Activated CD8-positive, alpha-beta memory T cell treated with anti-CD3 and anti-CD28 coated beads for 24 hours (primary cell): ENCODE measurements at regions not wholly inside any gene's neighbourhood (a gene's known extent, or its start where the extent isn't known, plus 50 kb on each side); places are given as distances from the start of the nearest gene placed in this dataset.
"Not testable (repeated sequence)": the region's sequence is repeated elsewhere in the genome, so short reads cannot be mapped to it uniquely, and the experiment has no call there.

Experiments used
- DNase-seq: peaks from one replicate; pipeline ENCODE4 v3.0.0-alpha.2; 2020

DNA sequence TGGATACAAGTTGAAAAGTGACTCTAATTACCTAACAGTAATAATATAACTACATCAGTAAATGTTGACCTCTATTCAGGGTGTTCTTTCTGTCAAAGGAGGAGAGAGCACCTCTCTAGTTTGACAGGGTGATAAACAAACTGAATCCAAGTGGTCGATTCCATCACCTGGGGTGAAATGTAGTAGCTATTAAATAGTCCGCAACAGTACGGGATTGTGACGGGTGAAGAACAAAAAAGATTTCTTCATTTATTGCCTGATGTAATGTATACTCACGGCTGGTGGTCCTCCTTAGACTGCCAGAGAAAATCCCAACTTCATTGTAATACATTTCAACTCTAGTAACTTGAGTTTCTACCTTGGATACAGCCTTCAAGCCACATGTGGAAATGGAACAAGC, 292.5 kb upstream of the CELF2 start:
- DNase-seq = no peak

DNA sequence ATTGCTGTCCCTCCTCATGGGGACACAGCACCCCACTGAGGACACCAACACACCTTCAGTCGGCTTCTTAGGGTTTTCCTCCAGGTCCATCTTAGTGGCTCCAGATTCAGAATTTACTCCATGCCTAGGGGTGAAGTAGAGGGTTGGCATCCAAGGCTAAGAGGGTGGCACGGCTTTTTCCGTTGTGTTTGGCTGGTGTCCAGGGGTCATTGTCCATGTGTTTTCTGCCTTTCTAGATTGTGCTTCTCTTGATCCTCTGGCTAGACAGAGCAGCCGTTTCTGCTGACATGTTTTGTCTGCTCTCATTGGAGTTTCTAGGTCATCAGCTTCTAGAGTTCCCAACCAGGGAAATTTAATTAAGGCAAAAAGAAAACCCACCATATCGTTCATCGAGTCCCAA, 291.6 kb upstream of the CELF2 start:
- no peak for DNase-seq

DNA sequence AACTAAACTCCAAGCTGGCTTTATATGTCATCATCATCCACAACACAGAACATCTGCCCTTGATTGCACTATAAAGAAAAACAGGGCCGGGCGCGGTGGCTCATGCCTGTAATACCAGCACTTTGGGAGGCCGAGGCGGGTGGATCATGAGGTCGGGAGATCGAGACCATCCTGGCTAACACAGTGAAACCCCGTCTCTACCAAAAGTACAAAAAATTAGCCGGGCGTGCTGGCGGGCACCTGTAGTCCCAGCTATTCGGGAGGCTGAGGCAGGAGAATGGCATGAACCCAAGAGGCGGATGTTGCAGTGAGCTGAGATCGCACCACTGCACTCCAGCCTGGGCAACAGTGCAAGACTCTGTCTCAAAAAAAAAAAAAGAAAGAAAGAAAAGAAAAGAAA, 290.3 kb upstream of the CELF2 start:
- DNase-seq = not testable (repeated sequence)

DNA sequence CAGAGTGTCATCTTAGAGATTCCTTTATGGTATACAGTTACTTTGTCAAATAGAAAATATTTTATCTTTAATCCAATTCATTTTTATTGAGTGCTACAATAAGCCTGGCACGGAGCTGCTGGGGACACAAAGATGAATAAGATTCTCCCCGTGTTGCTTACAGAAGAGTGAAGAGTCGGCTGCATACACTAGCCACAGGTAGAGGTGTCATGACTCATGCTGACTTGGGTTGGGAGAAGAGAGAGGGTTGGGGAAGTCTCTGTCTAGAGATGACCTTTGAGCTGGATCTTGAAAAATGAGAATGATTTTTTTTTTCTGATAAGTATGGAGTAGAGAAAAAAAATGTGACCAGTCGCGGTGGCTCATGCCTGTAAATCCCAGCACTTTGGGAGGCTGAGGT, 289.9 kb upstream of the CELF2 start:
- no peak for DNase-seq

DNA sequence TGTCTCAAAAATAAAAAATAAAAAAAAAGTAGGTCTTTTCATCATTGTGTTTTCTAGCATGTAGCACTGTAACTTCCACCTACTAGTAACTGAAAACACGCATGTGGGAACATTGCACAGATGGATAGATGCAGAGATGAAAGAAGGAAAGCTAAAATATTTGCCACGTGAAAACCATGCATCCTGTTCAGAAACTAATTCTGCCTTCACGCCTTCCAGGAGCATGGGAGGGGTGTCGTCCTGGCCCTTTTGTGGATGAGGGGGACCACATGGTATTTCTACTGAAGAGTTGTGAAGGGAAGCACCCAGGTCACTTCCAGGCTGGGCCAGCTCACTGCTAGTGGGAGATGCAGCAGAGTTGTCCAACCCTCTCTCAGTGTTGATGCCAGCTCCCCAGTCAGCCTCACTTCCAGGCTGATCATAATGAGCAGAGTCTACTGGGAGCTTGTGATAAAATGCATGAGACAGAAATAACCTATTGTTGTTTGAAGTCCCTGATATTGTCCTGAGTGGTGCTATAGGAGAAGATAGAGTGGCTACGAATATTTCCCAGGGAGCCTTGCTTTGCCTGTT, 287.1 kb upstream of the CELF2 start:
- no peak for DNase-seq

DNA sequence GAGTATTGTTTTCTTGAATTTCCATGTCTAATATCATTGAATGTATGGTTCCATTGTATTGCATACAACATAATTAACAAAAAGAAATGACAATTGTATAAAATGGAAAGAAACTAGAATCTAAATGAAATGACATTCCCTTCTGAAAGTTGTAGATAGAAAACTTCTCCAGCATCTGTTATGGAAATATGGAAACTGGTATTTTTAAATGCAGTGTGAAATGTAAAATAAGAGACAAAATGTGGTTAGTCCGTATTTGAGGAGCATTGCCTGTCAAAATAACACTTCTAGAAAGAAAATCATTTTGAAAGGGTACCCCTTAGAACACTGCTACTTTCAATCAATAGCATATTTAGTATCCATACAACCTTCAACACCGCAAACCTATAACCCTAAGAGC, 286.3 kb upstream of the CELF2 start:
- DNase-seq = no peak

DNA sequence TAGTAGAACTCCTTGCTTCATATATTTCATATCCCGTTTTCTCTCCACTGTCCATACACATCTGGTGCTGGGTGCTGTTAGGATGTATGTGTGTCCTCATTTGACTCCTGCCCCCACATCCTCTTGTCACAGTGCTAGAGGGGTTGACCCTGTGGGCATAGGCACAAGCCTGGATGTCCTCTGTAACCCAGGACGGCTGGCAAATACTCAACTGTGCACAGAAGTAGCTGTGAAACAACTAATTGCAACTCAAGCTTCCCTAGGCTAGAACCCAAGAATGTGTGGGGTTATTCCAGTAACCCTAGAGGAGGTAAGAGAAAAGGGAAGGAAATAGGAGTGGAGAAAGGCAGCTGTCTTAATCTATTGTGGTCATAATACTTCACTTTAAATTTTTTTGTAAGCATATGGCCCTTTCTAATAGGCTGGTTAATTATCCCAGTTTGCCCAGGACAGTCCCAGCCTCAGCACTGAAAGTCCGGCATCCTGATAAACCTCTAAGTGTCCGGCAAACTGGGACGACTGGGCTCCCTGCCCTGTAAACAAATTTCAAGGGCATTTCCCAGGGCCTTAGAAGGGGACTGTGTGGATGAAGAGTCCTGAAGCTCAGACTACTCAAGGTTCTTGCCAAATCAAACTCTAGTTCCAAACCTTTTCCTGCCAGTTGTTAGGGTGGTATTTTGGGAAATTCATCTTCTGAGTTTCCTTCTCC, 283.2 kb upstream of the CELF2 start:
- no peak for DNase-seq

DNA sequence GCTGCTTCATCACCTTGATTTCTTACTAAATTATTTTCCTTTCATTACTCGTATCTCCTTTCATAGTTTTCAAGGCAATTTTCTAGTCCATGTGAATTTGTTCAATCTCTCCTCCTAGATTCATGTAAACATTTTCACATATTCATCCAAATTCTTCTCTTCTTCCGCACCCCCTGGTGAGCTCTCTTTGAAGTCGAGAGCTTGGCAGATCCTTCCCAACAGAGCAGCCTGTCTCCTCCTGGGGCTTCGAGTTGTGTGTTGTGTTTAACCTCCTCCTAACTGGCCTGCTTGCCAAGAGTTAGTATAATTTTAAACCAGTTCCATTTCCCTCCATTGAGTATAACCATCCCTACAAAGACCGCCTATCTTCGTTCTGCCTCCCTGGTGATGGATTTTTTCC, 272.4 kb upstream of the CELF2 start:
- DNase-seq = no peak

DNA sequence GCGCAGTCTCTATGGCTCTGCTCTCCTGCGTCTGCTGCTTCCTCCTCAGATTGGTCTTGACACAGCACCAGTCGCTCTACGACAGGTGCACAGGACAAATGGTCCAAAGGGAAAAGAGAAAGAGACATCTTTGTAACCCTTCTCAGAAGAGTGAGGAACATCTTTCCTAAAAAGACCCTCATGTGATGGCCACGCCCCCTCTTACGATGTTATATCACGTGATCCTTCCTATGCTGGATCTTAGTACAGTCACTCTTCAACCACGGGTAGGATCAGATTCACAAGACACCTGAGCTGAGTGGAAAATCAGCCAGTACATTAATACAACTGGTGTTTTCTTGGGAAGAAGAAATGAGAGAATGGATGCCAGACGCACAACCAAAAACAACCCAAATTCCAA, 262.2 kb upstream of the CELF2 start:
- DNase-seq = no peak

DNA sequence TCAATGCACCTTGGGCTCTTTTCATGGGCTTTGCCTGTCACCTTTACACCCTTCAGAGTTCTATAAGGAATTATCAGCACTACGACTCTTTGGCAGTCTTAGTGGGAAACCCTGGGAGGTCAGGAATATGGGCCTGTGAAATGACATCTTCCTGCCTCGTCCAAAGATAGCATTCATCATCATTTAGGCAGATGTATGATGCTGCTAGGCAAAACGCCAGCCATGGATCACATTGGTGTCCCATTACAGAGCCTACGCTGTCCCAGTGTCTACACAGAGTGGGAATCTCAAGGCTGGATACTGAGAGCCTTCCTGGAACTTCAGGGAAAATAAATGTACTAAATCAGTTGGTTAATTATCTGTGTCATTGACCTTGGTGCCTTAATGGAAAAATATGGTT, 259.4 kb upstream of the CELF2 start:
- DNase-seq = no peak

DNA sequence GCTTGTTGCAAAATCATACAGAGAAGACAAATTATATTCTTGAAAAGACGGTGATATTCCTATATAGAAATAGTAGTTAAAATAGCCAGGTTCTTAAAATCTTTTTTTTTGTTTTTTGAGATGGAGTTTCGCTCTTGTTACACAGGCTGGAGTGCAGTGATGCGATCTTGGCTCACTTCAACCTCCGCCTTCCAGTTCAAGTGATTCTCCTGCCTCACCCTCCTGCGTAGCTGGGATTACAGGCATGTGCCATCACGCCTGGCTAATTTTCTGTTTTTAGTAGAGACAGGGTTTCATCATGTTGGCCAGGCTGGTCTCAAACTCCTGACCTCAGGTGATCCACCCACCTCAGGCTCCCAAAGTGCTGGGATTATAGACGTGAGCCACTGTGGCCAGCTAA, 257.9 kb upstream of the CELF2 start:
- not testable (repeated sequence) for DNase-seq

DNA sequence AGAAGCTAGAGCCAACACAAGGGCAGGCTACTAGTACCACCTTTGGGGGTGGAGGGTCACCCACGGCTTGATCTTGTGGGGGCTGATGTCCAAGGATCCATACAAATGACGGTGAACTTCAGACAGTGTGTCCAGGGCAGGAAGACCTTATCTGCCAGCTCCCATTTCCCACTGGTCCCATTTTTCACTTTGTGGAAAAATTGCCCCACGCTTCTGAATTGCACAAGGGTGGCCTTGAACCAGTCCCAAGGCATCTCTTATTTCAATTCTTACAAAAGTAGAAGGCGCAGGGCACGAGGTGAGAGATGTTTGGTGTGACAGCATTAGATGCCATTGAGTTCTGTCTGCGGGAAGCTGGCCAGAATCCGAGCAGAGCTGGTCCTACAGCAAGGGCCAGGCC, 252.7 kb upstream of the CELF2 start:
- DNase-seq = no peak

DNA sequence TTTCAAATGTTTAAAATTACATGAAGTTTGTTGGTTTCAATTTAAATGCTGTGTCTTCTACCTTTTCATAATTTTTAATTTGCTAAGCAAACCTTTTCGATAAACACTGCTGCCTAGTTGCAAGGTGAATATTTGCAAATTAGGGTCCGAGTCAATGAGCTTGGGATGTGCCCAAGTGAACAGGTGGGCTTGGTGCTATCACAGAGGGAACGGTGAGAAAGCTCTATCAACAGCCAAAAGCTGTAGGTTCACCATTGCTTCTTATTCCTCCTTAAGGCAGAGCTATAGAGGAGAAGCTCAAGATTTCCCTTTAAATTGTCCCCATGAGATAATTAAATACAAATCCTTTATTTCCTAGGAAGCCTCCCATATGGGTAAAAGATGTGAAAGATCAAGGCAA, 245.3 kb upstream of the CELF2 start:
- DNase-seq = no peak

DNA sequence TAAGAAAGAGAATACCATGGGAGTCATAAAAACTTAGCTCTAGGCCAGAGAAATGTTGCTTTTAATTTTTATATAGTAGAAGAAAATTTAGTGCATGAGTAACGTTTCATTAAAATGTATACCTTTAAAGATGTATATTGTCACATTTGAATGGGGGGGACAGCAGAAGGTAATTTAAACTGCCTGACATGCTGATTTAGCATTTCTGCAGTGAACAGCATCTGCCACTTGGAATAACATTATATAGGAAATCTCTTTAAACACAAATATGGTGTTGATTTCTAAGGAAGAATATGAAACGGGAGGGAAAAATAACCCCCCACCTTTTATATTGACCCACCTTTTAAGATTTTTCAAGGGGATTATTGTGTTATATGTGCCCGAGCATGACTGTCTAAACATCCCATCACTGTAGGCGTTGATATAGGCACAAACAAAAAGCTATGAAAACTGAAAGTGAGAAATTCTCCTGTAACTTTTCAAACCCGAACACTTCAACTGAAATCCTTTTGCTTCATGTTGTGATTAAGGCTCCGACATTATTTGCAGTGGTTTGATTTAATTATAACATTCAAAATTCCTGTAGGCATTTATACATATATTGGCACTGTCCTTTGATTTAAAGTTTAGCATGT, 244.7 kb upstream of the CELF2 start:
- DNase-seq = no peak

DNA sequence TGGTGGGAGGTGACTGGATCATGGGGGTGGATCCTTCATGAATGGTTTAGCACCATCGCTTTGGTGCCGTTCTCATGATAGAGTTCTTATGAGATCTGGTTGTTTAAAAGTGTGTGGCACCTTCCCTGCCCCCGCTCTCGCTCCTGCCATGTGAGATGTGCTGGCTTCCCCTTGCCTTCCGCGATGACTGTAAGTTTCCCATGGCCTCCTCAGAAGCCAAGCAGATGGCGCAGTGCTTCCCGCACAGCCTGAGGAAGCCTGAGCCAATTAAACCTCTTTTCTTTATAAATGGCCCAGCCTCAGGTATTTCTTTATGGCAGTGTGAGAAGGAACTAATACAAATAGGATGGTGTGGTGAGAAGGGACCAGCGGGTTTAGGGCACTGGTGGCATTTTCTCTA, 243.3 kb upstream of the CELF2 start:
- DNase-seq = no peak

DNA sequence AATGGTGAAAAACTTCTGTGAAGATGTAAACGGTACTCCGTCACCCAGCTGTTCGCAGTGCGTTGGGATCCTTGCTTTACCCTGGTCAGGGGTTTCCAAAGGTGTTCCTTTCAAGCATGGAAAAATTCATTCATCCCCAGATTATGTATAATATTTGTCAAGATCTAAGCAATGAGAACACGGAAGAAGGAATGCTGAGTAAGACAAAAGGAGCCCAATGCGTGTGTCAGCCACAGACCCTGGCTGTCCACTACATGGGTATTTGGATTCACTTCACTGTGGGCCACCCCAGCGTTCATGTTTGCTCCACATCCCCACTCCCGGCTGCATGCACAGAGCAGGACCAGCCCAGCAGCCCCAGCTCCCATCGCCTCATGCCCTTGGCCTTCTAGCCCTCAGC, 241.3 kb upstream of the CELF2 start:
- DNase-seq = no peak

DNA sequence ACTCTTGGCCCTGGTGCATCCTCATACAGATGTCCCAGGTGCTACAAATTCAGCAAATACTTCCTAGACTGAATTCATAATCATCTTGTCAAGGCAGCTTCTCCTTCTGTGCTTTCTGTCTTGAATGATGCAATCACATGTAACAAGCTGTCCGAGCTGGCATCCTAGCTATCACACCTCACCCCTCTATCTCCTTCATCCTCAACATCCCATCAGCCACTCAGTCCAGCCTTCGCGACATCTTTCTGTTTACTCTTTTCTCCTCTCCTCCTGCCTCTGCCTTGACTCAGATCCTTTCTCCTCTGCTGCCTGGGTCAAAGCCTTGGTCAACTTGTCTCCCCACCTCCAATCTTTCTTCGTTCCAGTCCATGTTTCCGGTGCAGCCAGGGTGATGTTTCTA, 240.4 kb upstream of the CELF2 start:
- DNase-seq = no peak

DNA sequence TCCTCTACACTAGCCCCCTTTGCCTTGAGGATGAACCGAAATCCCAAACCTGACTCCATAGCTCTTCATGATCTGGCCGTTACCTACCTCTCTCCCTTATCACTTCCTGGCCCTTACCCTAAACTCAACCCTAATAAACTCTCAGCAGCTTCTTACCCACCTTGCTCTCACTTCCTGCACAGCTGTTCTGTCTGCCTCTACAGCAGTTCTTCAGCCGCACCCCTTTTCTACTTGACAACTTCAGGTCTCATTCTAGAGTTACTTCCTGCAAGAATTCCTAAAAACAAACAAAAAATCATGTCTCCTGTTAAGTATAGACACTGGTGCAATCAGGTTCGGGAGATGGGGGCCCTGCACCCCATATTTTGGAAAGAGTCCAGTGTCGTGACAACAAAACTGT, 239.9 kb upstream of the CELF2 start:
- DNase-seq = no peak

DNA sequence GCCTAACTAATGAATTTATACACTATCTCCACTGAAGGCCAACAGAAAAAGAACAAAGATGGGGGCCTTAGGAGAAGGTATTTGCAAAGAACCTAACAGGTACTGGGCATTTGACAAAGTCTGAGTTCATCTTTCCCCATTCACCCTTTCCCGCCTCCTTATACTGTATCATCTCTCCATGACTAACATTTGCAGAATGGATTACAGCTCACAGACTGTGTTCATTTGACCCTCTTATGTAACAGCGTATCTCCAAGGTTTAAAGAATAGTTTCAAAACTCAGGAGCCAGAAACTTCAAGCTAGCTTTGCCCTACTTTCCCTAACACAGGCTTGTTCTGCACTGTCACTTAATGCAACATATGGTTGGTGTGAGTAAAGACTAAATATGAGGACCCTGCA, 238.7 kb upstream of the CELF2 start:
- DNase-seq = no peak

DNA sequence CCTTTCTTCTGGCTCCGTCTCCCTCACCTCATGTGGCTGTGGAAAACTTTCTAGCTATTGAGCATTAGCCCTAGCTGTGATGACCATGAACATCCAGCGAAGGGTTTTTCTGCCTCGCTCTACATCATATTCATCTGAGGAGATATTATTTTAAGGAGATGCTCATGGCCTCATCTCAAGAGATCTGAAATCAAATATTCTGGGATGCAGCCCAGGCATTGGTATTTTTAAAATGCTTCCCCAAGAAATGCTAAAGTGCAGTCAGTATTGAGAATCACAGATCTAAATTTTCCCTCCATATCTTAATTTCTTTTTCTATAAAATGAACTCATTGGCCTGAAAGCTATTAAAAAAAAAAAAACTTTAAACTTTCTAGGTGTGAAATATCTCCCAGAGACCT, 238.2 kb upstream of the CELF2 start:
- no peak for DNase-seq

DNA sequence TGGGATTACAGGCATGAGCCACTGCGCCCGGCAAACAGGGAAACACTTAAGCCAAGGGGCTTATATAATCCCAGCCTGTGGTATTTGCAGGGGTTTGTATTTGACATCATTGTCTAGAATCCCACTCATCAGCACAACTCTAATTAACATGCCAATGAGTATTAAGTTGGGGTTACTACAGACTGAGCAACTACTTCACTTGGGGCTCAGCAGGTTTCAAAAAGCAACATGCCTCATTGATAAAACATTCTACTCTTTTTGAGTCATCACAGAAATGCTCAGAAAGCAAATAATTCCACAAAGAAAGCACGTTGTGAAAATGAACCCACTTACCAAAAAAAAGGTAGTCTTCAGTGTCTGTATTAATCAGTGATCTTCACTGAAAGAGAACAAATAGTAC, 236.9 kb upstream of the CELF2 start:
- no peak for DNase-seq

DNA sequence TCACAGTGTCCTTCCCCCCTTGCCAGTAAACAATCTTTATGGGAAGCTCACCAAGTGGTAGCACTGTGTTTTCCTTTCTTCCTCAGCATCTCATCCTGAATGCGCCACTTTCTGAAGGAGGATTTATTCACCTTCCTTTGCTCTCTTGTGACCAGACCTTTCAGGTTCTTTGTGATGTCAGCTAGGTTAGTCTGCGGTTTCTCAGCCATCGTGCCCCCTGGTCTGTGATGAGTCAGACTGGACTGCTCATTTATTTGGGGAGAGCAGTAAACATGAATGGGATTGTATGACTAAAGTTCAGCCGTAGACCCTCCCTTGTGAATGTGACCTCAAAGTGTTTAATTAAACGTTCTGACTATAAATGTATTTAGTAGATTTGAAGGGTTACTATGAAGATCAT, 235.1 kb upstream of the CELF2 start:
- no peak for DNase-seq

DNA sequence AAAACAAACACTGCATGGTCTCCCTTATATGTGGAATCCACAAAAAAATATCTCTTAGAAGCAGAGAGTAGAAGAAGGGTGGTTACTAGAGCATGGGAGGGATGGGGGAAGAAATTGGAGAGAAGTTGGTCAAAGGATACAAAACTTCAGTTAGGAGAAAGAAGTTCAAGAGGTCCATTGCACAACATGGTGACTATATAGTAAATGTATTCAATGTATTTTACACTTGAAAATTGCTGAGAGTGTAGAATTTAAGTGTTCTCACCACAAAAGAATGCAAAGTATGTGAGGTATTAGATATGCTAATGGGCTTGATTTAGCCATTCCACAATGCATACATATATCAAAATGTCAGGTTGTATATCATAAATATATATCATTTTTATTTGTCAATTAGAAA, 232.0 kb upstream of the CELF2 start:
- no peak for DNase-seq

DNA sequence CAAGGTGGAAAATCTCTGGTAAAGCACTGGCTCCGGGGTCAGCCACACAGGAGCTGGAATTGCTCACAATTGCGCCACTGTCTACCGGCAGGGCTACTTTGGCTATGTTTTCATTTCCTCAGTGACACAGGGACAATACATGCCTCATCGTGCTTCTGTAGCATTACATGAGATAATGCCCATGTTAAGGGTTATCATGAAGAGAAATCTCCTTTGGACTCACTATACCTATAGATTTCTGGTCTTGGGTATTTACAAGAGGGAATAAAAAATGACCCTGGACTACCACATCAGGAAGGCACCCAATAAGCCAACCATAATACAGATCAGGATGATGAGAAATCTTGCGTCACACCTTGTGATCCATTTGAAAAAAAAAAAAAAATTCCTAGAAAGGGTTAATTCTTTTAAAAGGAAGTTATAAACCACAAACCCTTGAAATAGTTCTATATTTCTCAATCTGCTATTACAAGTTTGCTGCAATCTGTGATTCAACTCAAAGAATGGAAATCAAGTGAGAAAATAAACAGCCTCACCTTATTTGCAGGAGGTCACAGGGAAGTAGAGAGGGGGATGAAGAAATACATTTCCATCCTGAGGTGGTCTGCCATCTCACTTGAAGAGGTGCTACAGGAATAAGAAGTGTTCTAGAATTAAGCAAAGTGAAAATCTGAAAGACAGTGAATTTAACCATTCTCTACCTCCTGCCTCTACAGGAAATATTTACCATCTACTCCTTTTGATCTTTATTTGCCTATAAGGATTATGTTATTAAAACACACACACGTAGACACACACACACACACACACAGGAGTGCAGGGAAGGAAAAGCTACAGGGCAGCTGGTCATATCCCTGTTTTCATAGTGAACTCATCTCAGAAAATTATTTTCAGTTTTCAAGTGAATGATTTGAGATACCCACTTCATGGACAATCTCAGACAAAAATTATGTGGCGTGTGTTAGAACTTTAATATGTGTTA, 231.3 kb upstream of the CELF2 start:
- DNase-seq = no peak
